ENCODE measurements at regions not wholly inside any gene's neighbourhood (a gene's known extent, or its start where the extent isn't known, plus 50 kb on each side); places are given as distances from the start of the nearest gene placed in this dataset.
A peak's percentile ranks its signal among the peaks of the same experiment; 100 is the strongest.

- TF ChIP-seq, protein P1, sequence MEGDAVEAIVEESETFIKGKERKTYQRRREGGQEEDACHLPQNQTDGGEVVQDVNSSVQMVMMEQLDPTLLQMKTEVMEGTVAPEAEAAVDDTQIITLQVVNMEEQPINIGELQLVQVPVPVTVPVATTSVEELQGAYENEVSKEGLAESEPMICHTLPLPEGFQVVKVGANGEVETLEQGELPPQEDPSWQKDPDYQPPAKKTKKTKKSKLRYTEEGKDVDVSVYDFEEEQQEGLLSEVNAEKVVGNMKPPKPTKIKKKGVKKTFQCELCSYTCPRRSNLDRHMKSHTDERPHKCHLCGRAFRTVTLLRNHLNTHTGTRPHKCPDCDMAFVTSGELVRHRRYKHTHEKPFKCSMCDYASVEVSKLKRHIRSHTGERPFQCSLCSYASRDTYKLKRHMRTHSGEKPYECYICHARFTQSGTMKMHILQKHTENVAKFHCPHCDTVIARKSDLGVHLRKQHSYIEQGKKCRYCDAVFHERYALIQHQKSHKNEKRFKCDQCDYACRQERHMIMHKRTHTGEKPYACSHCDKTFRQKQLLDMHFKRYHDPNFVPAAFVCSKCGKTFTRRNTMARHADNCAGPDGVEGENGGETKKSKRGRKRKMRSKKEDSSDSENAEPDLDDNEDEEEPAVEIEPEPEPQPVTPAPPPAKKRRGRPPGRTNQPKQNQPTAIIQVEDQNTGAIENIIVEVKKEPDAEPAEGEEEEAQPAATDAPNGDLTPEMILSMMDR (IDR thresholded peaks at IDR 0.05; ENCODE audit: low read depth, low read length), result no peak
- H3K4me3 ChIP-seq (ENCODE audit: low read depth, low read length), result no peak overlapping the region
Observed at GRCh38 chr10:23988006-23988405, 220.9 kb upstream of the KIAA1217 start.

DNA sequence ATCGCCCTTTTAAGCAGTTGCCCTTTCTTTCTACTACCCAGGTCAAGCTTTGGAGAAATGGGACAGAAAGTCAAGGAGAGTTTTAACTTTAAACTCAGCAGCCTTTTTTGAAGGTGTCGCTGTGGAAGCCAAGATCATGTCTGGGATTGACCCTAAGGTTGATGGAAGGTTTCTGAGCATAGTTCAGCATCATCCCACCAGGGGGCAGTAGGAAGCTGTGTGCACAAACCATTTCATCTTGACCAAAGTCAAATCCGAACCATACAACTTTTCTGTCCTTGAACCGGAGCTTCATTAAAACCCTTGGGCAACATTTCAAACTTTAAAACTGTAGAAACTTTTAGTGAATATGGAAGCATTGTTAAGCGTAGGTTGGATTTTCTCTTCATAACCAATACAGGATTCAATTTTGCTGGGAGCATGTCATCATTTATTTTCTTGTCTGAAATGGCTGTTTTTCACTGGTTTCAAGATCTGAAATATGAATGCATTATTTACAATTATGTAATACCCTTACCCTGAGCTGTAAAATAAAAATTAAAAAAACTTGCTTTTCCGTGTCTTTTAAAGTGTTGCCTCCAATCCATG, 214.4 kb upstream of the KIAA1217 start:
- no peak overlapping the region for H3K4me3 ChIP-seq (ENCODE audit: low read depth, low read length)
- TF ChIP-seq, protein P1 (IDR thresholded peaks at IDR 0.05; ENCODE audit: low read depth, low read length), result peak; percentile 39

DNA sequence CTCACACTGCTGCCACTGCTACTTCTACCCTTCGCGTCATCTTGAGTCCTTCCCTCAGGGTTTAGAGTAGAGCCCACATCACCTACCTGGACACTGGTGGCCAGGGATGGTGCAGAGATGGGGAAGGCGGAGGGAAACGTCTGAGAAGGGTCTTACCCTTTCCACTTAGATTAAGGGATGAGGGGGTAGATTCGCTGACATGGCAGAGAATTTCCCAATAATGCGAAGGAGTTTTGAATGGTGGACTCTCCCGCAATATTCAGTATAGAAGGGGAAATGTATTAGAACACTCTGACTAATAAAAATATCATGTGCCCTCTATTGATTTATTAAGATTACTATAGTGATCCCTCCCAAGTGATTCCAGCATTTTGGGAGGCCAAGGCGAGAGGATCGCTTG, 209.5 kb upstream of the KIAA1217 start:
- TF ChIP-seq, protein P1 (IDR thresholded peaks at IDR 0.05; ENCODE audit: low read depth, low read length), result no peak
- H3K4me3 ChIP-seq (ENCODE audit: low read depth, low read length), result no peak overlapping the region

DNA sequence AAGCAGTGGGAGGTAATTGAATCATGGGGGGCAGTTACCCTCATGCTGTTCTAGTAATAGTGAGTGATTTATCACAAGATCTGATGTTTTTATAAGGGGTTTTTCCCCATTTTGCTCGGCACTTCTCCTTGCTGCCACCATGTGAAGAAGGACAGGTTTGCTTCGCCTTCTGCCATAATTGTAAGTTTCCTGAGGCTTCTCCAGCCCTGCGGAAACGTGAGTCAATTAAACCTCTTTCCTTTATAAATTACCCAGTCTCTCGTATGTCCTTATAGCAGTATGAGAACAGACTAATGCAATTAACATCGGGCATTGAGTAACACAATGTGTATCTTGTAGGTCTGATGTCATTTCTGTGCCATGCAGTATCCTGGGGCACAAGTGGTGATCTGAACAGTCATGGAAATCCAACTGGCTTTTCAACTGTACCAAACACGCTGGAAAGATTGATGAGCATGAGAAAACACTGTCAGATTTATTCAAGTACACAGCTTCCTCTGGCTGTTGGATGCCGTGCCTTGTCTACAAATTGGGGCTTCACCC, 208.6 kb upstream of the KIAA1217 start:
- H3K4me3 ChIP-seq (ENCODE audit: low read depth, low read length), result no peak overlapping the region
- TF ChIP-seq, protein P1 (IDR thresholded peaks at IDR 0.05; ENCODE audit: low read depth, low read length), result no peak

DNA sequence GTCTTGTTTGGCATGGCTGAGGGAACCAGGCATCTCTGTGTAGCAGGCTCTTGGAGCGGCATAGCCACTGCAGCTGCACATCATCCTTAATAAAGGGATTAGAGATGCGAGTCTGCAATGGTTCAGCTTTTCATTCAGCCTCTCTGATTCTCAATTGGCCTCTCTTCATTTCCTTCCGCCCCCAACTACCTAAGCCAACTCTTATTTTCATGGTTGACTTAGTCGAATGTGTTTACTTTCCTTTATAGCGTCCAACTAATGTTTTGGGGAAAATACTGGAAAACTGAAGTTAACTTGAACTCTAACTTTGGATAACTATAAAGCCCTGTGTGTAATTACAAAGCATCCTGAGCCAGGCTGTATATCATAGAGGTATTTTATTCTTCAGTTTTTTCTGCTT, 202.2 kb upstream of the KIAA1217 start:
- no peak overlapping the region for H3K4me3 ChIP-seq (ENCODE audit: low read depth, low read length)
- TF ChIP-seq, protein P1 (IDR thresholded peaks at IDR 0.05; ENCODE audit: low read depth, low read length), result no peak

DNA sequence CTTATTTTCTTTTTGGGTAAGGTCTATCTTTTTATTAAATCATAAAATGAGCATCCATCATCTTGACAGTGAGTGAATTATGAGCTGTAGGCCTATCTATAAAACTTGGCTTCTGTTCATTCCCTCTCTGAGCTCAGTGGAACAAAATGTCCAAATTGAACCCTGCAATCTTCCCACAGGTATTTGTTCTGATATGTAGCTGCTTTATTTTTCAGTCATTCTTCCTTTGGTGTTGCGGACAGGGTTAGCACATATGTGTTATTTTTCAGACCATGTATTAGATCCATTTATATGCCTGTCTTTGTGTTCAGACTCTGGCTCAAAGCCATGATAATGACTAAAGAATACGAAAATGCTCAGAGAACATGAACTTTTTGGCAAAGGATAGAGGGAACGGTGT, 201.6 kb upstream of the KIAA1217 start:
- TF ChIP-seq, protein P1 (IDR thresholded peaks at IDR 0.05; ENCODE audit: low read depth, low read length), result no peak
- H3K4me3 ChIP-seq (ENCODE audit: low read depth, low read length), result no peak overlapping the region

- H3K4me3 ChIP-seq (ENCODE audit: low read depth, low read length), result no peak overlapping the region
- TF ChIP-seq, protein P1 (IDR thresholded peaks at IDR 0.05; ENCODE audit: low read depth, low read length), result no peak
Observed at GRCh38 chr10:24008164-24009091, 200.5 kb upstream of the KIAA1217 start.
